CD14-positive monocyte (primary cell): ENCODE measurements at regions not wholly inside any gene's neighbourhood (a gene's known extent, or its start where the extent isn't known, plus 50 kb on each side); places are given as distances from the start of the nearest gene placed in this dataset.

Source experiments
- DNase-seq, 3 donors: peaks; one replicate each; pipeline ENCODE4 v3.0.0-alpha.2; 2011 to 2022
- H2AFZ ChIP-seq: 2 replicates; pipeline ENCODE4 v1.6.0; 2012; ENCODE audit warnings: mild to moderate bottlenecking, low read depth, low read length, inconsistent platforms; ENCODE audit not compliant: insufficient read depth, poor library complexity, severe bottlenecking
- H3K27ac ChIP-seq, 2 donors: 1 replicate in 1 of 2; 2 replicates in 1 of 2; pipeline ENCODE4 v1.5.1; 2012 to 2013; ENCODE audit warnings: low read length in 2 of 2, control low read depth in 1 of 2, inconsistent platforms in 1 of 2, low read depth in 1 of 2, mild to moderate bottlenecking in 1 of 2
- H3K27me3 ChIP-seq, 2 donors: one replicate each; pipeline versions ENCODE4 v1.6.0 to v1.6.1; 2011 to 2013; ENCODE audit warnings: low read length in 2 of 2; ENCODE audit not compliant: control insufficient read depth in 2 of 2, insufficient read depth in 2 of 2
- H3K36me3 ChIP-seq, 2 donors: replicated peaks in 1 of 2; 1 replicate in 1 of 2; 2 replicates in 1 of 2; pipeline versions ENCODE4 v1.5.1 to v1.6.1; 2012 to 2013; ENCODE audit warnings: low read length in 2 of 2, control low read depth in 1 of 2, inconsistent platforms in 1 of 2, mild to moderate bottlenecking in 1 of 2; ENCODE audit not compliant: insufficient read depth in 2 of 2, control insufficient read depth in 1 of 2
- H3K4me1 ChIP-seq, 2 donors: 1 replicate in 1 of 2; 2 replicates in 1 of 2; pipeline versions ENCODE4 v1.5.1 to v1.6.1; 2012 to 2013; ENCODE audit warnings: low read length in 2 of 2, control low read depth in 1 of 2, inconsistent platforms in 1 of 2, mild to moderate bottlenecking in 1 of 2, moderate library complexity in 1 of 2; ENCODE audit not compliant: insufficient read depth in 2 of 2, control insufficient read depth in 1 of 2
- H3K4me2 ChIP-seq: replicated peaks from 2 replicates; pipeline ENCODE3; 2012; ENCODE audit warnings: low read length, moderate library complexity, mild to moderate bottlenecking; ENCODE audit not compliant: poor library complexity, severe bottlenecking; ENCODE audit errors: extremely low read depth
- H3K4me3 ChIP-seq, 3 experiments: fragments of 200-600 bp in 1 of 3; sonication (generic) in 1 of 3; replicated peaks in 1 of 3; 1 replicate in 2 of 3; 2 replicates in 1 of 3; pipeline ENCODE4 v1.5.1; 2011 to 2013; ENCODE audit warnings: low read length in 3 of 3, mild to moderate bottlenecking in 3 of 3, control low read depth in 2 of 3, low read depth in 2 of 3, inconsistent platforms in 1 of 3, moderate library complexity in 1 of 3
- H3K79me2 ChIP-seq: 2 replicates; pipeline ENCODE4 v1.6.0; 2012; ENCODE audit warnings: mild to moderate bottlenecking, control low read depth, inconsistent platforms, low read length, moderate library complexity; ENCODE audit not compliant: insufficient read depth
- H3K9ac ChIP-seq: 2 replicates; pipeline ENCODE4 v1.6.0; 2017; ENCODE audit warnings: low read length, mild to moderate bottlenecking; ENCODE audit not compliant: insufficient read depth, poor library complexity, severe bottlenecking
- H3K9me3 ChIP-seq, 2 donors: replicated peaks in 1 of 2; 1 replicate in 1 of 2; 2 replicates in 1 of 2; pipeline versions ENCODE4 v1.5.1 to v1.6.1; 2012 to 2013; ENCODE audit warnings: low read length in 2 of 2, control low read depth in 1 of 2; ENCODE audit not compliant: control insufficient read depth in 1 of 2, insufficient read depth in 1 of 2
- H4K20me1 ChIP-seq: 2 replicates; pipeline ENCODE4 v1.6.0; 2012; ENCODE audit warnings: mild to moderate bottlenecking, low read length, control low read depth, moderate library complexity; ENCODE audit not compliant: insufficient read depth
- H3K27ac Mint-ChIP-seq, 7 donors: one replicate each; pipeline ENCODE4 v1.8.0; 2020; ENCODE audit warnings: mild to moderate bottlenecking in 7 of 7, mixed read lengths in 7 of 7, moderate library complexity in 6 of 7, inconsistent platforms in 2 of 7
- H3K27me3 Mint-ChIP-seq, 3 donors: one replicate each; pipeline ENCODE4 v1.8.0; 2021 to 2022; ENCODE audit warnings: low read depth in 3 of 3, mild to moderate bottlenecking in 3 of 3, mixed read lengths in 3 of 3, moderate library complexity in 3 of 3, inconsistent platforms in 1 of 3
- H3K36me3 Mint-ChIP-seq, 2 donors: one replicate each; pipeline ENCODE4 v1.8.0; 2020; ENCODE audit warnings: mixed read lengths in 2 of 2, inconsistent platforms in 1 of 2, mild to moderate bottlenecking in 1 of 2
- H3K4me1 Mint-ChIP-seq: one replicate; pipeline ENCODE4 v1.8.0; 2020; ENCODE audit warnings: mild to moderate bottlenecking, mixed read lengths
- H3K4me3 Mint-ChIP-seq, 2 donors: one replicate each; pipeline ENCODE4 v1.8.0; 2020; ENCODE audit warnings: mild to moderate bottlenecking in 2 of 2, mixed read lengths in 2 of 2, moderate library complexity in 1 of 2
- H3K9me3 Mint-ChIP-seq, 7 donors: one replicate each; pipeline ENCODE4 v1.8.0; 2020 to 2022; ENCODE audit warnings: mixed read lengths in 7 of 7, mild to moderate bottlenecking in 6 of 7, moderate library complexity in 6 of 7, inconsistent platforms in 2 of 7
- CTCF ChIP-seq: fragments of 200-600 bp; IDR thresholded peaks from one replicate; pipeline ENCODE4 v1.8.0; 2022; ENCODE audit warnings: antibody characterized with exemption, mild to moderate bottlenecking
- WGBS: methylation state at CpG from one replicate; pipeline ENCODE4 v1.1.5; 2013; ENCODE audit warnings: missing lambda C conversion rate; ENCODE audit not compliant: insufficient coverage; 5-methylcytosine and 5-hydroxymethylcytosine counted together
- intact Hi-C, 2 donors: fragments of 100-400 bp; cut with micrococcal nuclease; formaldehyde crosslinking; loops; one replicate each; pipeline versions ENCODE4 v1.15.0 to v1.15.1; 2023

GRCh38 chr13:56166864-56167263, 973.9 kb upstream of the PRR20A start:
- DNase-seq = no peak
- 40% methylated on average over 1 of the region's 2 CpGs for WGBS
- Mint-ChIP-seq H3K27me3 (peaks cover 0 to 1% (median 0%) of the 10 kb centered on the region in 3 donors), H3K27ac (no peak overlapping the region), H3K9me3 (peaks cover 2 to 11% (median 5%) of the 10 kb centered on the region in 7 donors), H3K4me3 (no peak overlapping the region), H3K4me1 (no peaks in the 10 kb centered on the region), H3K36me3 (no peaks in the 10 kb centered on the region)
- Histone ChIP-seq H3K9ac (no peak overlapping the region), H3K27me3 (no peaks in the 10 kb centered on the region), H3K27ac (no peak overlapping the region), H3K4me1 (no peaks in the 10 kb centered on the region), H3K36me3 (no peaks in the 10 kb centered on the region), H2AFZ (no peak overlapping the region), H3K9me3 (peaks cover 7% of the 10 kb centered on the region in 2 donors), H3K4me3 (no peak overlapping the region), H4K20me1 (no peaks in the 10 kb centered on the region), H3K4me2 (no peak overlapping the region), H3K79me2 (no peaks in the 10 kb centered on the region)
- no peak for TF ChIP-seq CTCF
- intact Hi-C loops = no loop called here

GRCh38 chr13:56168581-56168980, 972.1 kb upstream of the PRR20A start:
- no peaks in the 10 kb centered on the region for H3K4me1 ChIP-seq
- Mint-ChIP-seq H3K27me3 (no peaks in the 10 kb centered on the region), H3K27ac (no peak overlapping the region), H3K9me3 (peaks cover 2 to 11% (median 5%) of the 10 kb centered on the region in 7 donors), H3K4me3 (no peak overlapping the region), H3K4me1 (no peaks in the 10 kb centered on the region), H3K36me3 (no peaks in the 10 kb centered on the region)
- H2AFZ ChIP-seq = no peak overlapping the region
- peaks cover 7% of the 10 kb centered on the region in 2 donors for H3K9me3 ChIP-seq
- H3K27me3 ChIP-seq = no peaks in the 10 kb centered on the region
- no peak overlapping the region for H3K27ac ChIP-seq
- H3K36me3 ChIP-seq = no peaks in the 10 kb centered on the region
- no peak for DNase-seq
- no peak for TF ChIP-seq CTCF
- H3K4me3 ChIP-seq = no peak overlapping the region
- H3K79me2 ChIP-seq = no peaks in the 10 kb centered on the region
- H3K9ac ChIP-seq = no peak overlapping the region
- no peaks in the 10 kb centered on the region for H4K20me1 ChIP-seq
- intact Hi-C loops = no loop called here
- no CpG with 5 or more reads among the region's 2 CpGs for WGBS
- H3K4me2 ChIP-seq = no peak overlapping the region
